DMS79 (cell line): ENCODE measurements at regions not wholly inside any gene's neighbourhood (a gene's known extent, or its start where the extent isn't known, plus 50 kb on each side); places are given as distances from the start of the nearest gene placed in this dataset.
"Not testable (repeated sequence)": the region's sequence is repeated elsewhere in the genome, so short reads cannot be mapped to it uniquely, and the experiment has no call there.

Experiments used
- DNase-seq: peaks from one replicate; lab custom pipeline; 2025; lab: John Stamatoyannopoulos, UW

- DNase-seq = no peak
Observed at GRCh38 chr2:167582619-167583018, 664.8 kb downstream of the STK39 start.

- no peak for DNase-seq
Observed at GRCh38 chr2:167581961-167582574, 665.3 kb downstream of the STK39 start.

- DNase-seq = no peak
Observed at GRCh38 chr2:167579826-167580225, 667.6 kb downstream of the STK39 start.

GRCh38 chr2:167575276-167575675 is 672.1 kb downstream of the STK39 start:
- DNase-seq = peak; percentile 10

- DNase-seq = no peak
Observed at GRCh38 chr2:167572883-167573619, 674.3 kb downstream of the STK39 start.

GRCh38 chr2:167570370-167570769 is 677.0 kb downstream of the STK39 start:
- no peak for DNase-seq

- DNase-seq = not testable (repeated sequence)
Observed at GRCh38 chr2:167563885-167564619, 675.8 kb downstream of the XIRP2 start.

- DNase-seq = not testable (repeated sequence)
Observed at GRCh38 chr2:167558272-167558991, 670.2 kb downstream of the XIRP2 start.

- no peak for DNase-seq
Observed at GRCh38 chr2:167555098-167555720, 666.9 kb downstream of the XIRP2 start.

- no peak for DNase-seq
Observed at GRCh38 chr2:167553635-167554034, 665.4 kb downstream of the XIRP2 start.

- no peak for DNase-seq
Observed at GRCh38 chr2:167551416-167551815, 663.1 kb downstream of the XIRP2 start.

- no peak for DNase-seq
Observed at GRCh38 chr2:167550448-167550847, 662.2 kb downstream of the XIRP2 start.

GRCh38 chr2:167548396-167548795 is 660.1 kb downstream of the XIRP2 start:
- no peak for DNase-seq

GRCh38 chr2:167544602-167545001 is 656.3 kb downstream of the XIRP2 start:
- no peak for DNase-seq

GRCh38 chr2:167543721-167544120 is 655.4 kb downstream of the XIRP2 start:
- no peak for DNase-seq

GRCh38 chr2:167537743-167538142 is 649.5 kb downstream of the XIRP2 start:
- DNase-seq = no peak

- DNase-seq = no peak
Observed at GRCh38 chr2:167534443-167534842, 646.2 kb downstream of the XIRP2 start.

GRCh38 chr2:167524786-167525185 is 636.5 kb downstream of the XIRP2 start:
- DNase-seq = no peak

- no peak for DNase-seq
Observed at GRCh38 chr2:167510071-167510759, 621.9 kb downstream of the XIRP2 start.

- no peak for DNase-seq
Observed at GRCh38 chr2:167509586-167509985, 621.3 kb downstream of the XIRP2 start.

GRCh38 chr2:167508709-167509108 is 620.4 kb downstream of the XIRP2 start:
- no peak for DNase-seq
